ENCODE measurements at regions not wholly inside any gene's neighbourhood (a gene's known extent, or its start where the extent isn't known, plus 50 kb on each side); places are given as distances from the start of the nearest gene placed in this dataset.

- TF ChIP-seq CBX5 (IDR thresholded peaks at IDR 0.05; ENCODE audit: low read depth): no peak
- no peak for TF ChIP-seq RFX5 (IDR thresholded peaks at IDR 0.05; ENCODE audit: low read depth, low read length)
- no peak for TF ChIP-seq EZH2 (IDR thresholded peaks at IDR 0.05; ENCODE audit: borderline replicate concordance, control insufficient read depth, low read depth, low read length)
- TF ChIP-seq SREBF2 (IDR thresholded peaks at IDR 0.05; ENCODE audit: low read length): no peak
- TF ChIP-seq CHD4 (IDR thresholded peaks at IDR 0.05): no peak
- no peak for TF ChIP-seq FOS (IDR thresholded peaks at IDR 0.05; ENCODE audit: borderline replicate concordance, extremely low read depth, insufficient read length)
- no peak for TF ChIP-seq POLR2AphosphoS5 (IDR thresholded peaks at IDR 0.05; ENCODE audit: low read length)
- no peak for TF ChIP-seq ZNF384 (IDR thresholded peaks at IDR 0.05; ENCODE audit: borderline replicate concordance, low read depth, low read length)
- TF ChIP-seq MEF2A (IDR thresholded peaks at IDR 0.05; ENCODE audit: insufficient read depth, low read depth, low read length): no peak
- TF ChIP-seq PAX8 (IDR thresholded peaks at IDR 0.05): no peak
- no peak for TF ChIP-seq NFYA (IDR thresholded peaks at IDR 0.05; ENCODE audit: borderline replicate concordance, low read depth, low read length)
- TF ChIP-seq RELA (IDR thresholded peaks at IDR 0.05; ENCODE audit: borderline replicate concordance, partially characterized antibody): no peak
- TF ChIP-seq SMAD5 (IDR thresholded peaks at IDR 0.05; ENCODE audit: low read depth): no peak
- no peak for TF ChIP-seq ZNF207 (IDR thresholded peaks at IDR 0.05; ENCODE audit: borderline replicate concordance)
- TF ChIP-seq BHLHE40 (IDR thresholded peaks at IDR 0.05; ENCODE audit: borderline replicate concordance in 1 of 2, low read depth in 2 of 2, low read length in 1 of 2): peak in 1 of 2 experiments; percentile 76; a peak in 2 of 4 replicates
- TF ChIP-seq SP1 (IDR thresholded peaks at IDR 0.05; ENCODE audit: low read depth, low read length): no peak
- TF ChIP-seq ZNF622 (IDR thresholded peaks at IDR 0.05): no peak
- 0 out of 2 replicates have a peak, but pooled peaks have one; percentile 32 for TF ChIP-seq DPF2 (IDR thresholded peaks at IDR 0.05)
- TF ChIP-seq ESRRA (IDR thresholded peaks at IDR 0.05; ENCODE audit: low read length): no peak
- TF ChIP-seq RAD21 (IDR thresholded peaks at IDR 0.05; ENCODE audit: insufficient read depth, low read depth, low read length): no peak
- TF ChIP-seq IKZF2 (IDR thresholded peaks at IDR 0.05): peak; percentile 45 to 50; a peak in 2 of 4 replicates
- no peak for TF ChIP-seq SIN3A (IDR thresholded peaks at IDR 0.05; ENCODE audit: low read depth, low read length)
- no peak for TF ChIP-seq POLR2AphosphoS2 (IDR thresholded peaks at IDR 0.05; ENCODE audit: low read depth, low read length)
- TF ChIP-seq JUND (IDR thresholded peaks at IDR 0.05; ENCODE audit: low read depth, low read length): no peak
- no peak for TF ChIP-seq YY1 (IDR thresholded peaks at IDR 0.05; ENCODE audit: low read depth, low read length)
- TF ChIP-seq SMC3 (IDR thresholded peaks at IDR 0.05; ENCODE audit: borderline replicate concordance, low read length): no peak
- no peak for TF ChIP-seq IRF3 (IDR thresholded peaks at IDR 0.05)
- peak; percentile 27; the same call in 1 of the 2 replicates for TF ChIP-seq FOXM1 (IDR thresholded peaks at IDR 0.05; ENCODE audit: low read depth, low read length)
- TF ChIP-seq HDAC6 (IDR thresholded peaks at IDR 0.05; ENCODE audit: unreplicated experiment): no peak
- TF ChIP-seq NKRF (conservative IDR thresholded peaks at IDR 0.05): no peak
- no peak for TF ChIP-seq SIX5 (IDR thresholded peaks at IDR 0.05; ENCODE audit: low read depth, low read length, severe bottlenecking)
- TF ChIP-seq JUNB (IDR thresholded peaks at IDR 0.05): no peak
- TF ChIP-seq YBX1 (IDR thresholded peaks at IDR 0.05): no peak
These were observed 962.8 kb downstream of the DNAJB9 start (continued) for GRCh38 chr7:109532262-109532992.
